Muscle of arm (tissue), 1 donor: ENCODE measurements at regions not wholly inside any gene's neighbourhood (a gene's known extent, or its start where the extent isn't known, plus 50 kb on each side); places are given as distances from the start of the nearest gene placed in this dataset.

Experiments
- DNase-seq: peaks from one replicate; pipeline ENCODE4 v3.0.0-alpha.2; 2013

GRCh38 chr3:150069154-150069527, 98.4 kb upstream of the PFN2 start:
- DNase-seq: no peak

GRCh38 chr3:150068440-150069153, 97.9 kb upstream of the PFN2 start:
- DNase-seq: no peak

GRCh38 chr3:150067561-150067960, 96.9 kb upstream of the PFN2 start:
- DNase-seq: no peak

GRCh38 chr3:150064971-150065370, 94.3 kb upstream of the PFN2 start:
- DNase-seq: no peak

DNA sequence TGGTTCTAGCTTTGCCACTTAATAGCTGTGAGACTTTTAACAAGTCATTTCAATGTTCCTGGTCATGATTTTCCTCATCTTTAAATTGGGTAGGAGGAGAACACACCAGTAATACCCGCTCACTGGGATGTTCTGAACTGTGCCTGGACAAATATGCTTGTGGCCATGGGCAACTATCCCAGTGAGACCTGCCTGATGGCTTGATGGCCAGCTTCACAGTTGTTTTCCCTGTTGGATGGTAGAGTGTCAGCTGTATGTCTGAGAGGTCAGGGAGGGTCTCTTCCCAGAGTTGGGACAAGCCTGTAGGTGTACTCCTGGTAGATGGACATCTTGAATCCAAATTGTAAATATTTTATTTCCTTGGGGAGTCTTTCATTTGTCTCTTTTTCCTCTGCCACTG, 92.5 kb upstream of the PFN2 start:
- DNase-seq: no peak

DNA sequence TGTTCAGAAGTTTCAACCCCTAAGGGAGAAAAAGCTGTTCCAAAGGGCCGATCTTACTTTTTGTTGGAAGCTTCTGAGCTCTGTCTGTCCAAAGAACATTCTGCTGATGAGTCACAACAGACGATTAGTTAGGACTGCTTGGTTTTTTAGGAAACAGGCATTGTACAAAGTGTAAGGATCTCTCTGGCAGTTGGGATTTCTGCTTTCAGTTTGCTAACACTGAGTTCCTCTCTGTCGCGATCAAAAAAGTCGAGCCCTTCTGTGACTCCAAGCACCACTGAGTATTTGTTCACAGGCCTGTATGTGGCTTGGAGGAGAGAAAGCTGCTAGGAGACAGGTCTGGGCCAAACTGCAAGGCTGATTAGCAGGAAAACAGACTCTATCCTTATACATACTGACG, 91.8 kb upstream of the PFN2 start:
- peak; percentile 53 for DNase-seq

- peak; percentile 43 for DNase-seq
These were observed 90.8 kb upstream of the PFN2 start for GRCh38 chr3:150061288-150062024.

DNA sequence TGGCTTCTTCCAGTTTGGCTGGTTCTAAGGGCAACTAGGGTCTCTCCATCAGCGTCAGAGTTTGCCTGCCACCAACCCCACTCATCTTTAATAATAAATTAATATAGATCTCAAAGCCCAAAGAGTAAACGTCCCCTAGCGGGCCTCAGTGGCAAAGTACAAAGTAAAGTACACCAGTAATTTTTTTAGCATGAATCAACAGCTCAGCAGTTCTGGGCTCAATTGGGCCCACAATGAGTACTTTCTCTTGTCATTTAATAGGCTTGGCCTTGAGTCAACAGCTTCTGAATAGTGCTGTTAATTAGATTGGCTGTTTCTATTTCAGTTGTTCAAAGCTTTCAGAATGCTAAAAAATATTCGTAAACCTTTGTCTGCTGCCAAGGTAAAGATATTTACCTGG, 89.0 kb upstream of the PFN2 start:
- no peak for DNase-seq

GRCh38 chr3:150059241-150059640, 88.5 kb upstream of the PFN2 start:
- no peak for DNase-seq

DNA sequence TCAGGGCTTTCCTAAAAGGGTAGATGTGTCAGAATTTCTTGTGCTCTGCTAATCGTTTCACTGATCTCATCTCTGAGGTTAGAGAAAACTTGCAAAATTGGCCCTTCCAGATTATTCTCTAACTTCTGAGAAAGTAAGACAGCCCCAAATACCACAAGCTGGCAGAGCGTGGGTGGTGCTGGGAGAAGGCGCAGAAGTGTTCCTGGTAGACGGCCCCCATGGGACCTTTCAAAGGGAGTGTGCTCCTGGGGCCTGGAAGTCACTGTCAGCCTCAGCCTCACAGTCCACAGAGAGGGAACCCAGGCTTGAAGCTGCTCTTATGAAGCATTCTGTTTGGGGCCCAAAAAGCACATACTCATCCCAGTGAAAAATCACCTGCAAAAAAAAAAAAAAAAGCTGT, 86.5 kb upstream of the PFN2 start:
- no peak for DNase-seq

GRCh38 chr3:150055332-150055731, 84.6 kb upstream of the PFN2 start:
- DNase-seq: no peak

- DNase-seq: no peak
These were observed 83.9 kb upstream of the PFN2 start for GRCh38 chr3:150054635-150055034.

- no peak for DNase-seq
These were observed 79.8 kb upstream of the PFN2 start for GRCh38 chr3:150050510-150050909.

- no peak for DNase-seq
These were observed 78.6 kb upstream of the PFN2 start for GRCh38 chr3:150049317-150049716.

GRCh38 chr3:150041877-150042276, 71.2 kb upstream of the PFN2 start:
- DNase-seq: no peak

DNA sequence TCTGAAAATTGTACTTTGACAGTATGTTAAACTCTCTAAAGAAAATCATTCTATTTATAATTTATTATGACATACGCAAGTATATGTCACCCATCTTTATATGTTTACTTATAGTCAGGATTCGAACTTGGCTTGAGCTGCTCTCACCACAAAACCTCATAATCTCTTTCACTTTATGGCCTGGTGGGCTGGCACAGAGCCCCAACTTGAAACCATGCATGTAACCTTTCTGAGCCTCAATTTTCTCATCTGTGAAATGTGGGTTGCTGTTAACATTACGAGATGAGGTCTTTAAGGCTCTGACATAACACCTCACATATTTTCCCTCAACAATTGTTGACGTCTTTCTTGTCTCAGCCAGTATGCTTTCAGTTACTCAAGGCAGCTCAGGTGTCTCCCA, 69.4 kb upstream of the PFN2 start:
- DNase-seq: no peak

DNA sequence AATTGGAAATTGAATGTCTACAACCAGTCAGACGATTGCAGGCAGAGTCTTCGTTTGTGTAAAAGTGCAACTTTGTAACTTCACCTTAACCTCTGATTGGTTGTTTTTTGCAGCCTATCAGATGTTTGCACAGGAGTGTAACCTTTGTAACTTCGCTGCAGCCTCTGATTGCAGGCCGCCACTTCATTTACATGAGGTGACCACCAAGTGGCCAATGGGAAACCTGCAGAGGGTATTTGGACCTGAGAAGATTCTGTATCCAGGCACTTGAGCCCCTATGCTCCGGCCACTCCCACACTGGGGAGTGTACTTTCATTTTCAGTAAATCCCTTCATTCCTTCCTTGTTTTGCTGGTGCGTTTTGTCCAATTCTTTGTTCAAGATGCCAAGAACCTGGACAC, 68.1 kb upstream of the PFN2 start:
- DNase-seq: no peak

DNA sequence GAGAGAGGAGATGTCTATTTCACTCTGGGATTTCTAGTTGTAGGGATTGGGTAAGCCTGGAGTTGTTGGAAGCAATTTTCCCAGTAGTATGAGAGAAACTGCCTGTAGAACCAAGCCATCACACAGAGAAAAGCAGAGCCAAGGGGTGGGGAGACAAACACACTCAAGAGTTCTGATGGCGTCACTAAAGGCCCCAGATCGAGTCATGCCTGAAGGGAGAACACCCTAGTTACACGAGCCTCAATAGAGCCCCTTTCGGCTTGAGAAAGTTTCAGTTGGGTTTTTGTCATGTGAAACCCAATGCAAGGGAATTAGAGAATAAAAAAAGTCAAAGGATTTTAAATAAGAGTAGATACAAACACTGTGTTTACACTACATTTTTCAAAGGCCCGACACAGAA, 66.1 kb upstream of the PFN2 start:
- DNase-seq: no peak

- no peak for DNase-seq
These were observed 65.4 kb upstream of the PFN2 start for GRCh38 chr3:150035910-150036612.

DNA sequence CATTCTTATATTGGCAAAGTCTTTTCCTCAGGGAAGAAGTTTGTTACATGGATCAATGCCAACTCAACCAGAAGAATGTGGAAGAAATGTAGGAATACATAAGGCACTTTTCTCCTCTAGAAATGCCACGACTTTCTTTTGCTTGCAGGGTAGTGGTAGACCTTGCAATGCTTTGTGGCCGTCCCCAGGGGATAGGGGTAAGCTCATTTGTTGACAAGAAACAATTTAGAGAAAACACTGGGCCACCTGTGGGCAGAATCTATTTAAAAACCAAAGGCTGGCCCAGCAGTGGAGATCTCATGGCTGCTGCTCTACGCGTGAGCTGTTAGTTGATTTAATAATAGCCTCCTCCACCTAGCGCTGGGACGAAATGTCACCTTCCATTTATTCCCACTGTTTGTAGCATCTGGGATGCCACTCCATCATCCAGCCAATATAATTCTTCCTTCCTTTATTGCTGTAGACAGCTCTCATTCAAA, 64.6 kb upstream of the PFN2 start:
- DNase-seq: no peak

DNA sequence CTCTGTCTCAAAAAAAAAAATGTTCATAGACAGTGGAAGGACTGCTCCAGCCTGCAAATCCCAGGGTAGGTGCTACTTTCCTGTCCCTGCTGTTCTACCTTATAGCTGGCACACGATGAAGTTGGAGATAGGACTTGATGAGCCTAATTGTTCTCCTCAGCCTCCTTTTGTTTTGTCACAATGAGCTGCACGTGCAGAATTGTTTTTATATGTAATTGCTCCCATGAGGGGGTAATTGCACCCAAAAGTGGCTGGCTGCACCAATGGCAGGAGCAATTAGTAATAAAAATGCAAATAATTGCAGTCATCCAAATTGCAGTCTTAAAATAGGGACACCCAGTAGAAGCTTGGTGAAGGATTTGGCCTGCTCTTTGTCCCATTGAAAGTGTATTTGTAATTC, 63.0 kb upstream of the PFN2 start:
- DNase-seq: no peak

DNA sequence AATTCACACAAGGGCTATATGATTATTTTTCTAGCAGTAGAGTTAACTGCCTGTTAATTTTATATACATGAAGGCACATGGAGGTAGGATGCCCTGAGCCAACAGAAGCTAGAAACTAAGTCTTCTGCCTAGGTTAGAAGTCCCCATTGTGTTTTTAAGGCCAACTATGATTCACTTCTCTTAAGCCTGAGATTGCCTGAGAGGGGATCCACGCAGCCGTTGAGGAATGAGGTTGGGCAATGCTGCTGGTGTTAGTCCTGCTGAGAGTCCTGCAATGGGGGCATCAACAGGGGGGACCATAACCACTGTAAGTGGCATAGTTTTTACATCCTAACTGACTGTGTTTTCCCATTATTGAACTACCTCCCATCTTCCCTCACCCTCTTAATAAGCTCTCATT, 60.1 kb upstream of the PFN2 start:
- DNase-seq: no peak

DNA sequence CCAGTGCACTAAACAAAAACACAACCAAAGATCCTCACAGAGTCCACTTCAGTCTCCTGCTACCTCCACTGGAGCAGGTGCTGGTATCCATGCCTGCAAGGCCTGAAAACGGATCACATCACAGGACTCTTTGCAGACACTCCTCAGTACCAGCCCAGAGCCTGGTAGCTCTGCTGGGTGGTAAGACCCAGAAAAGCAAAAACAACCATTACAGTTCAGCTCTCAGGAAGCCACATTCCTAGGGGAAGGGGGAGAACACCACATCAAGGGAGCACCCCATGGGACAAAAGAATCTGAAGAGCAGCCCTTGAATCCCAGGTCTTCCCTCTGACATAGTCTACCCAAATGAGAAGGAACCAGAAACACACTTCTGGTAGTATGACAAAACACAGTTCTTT, 52.5 kb upstream of the PFN2 start:
- no peak for DNase-seq
